GM18519 (cell line): ENCODE measurements at regions not wholly inside any gene's neighbourhood (a gene's known extent, or its start where the extent isn't known, plus 50 kb on each side); places are given as distances from the start of the nearest gene placed in this dataset.
"Not testable (repeated sequence)": the region's sequence is repeated elsewhere in the genome, so short reads cannot be mapped to it uniquely, and the experiment has no call there.

Experiments
- ATAC-seq: cut with Tn5 transposase; IDR thresholded peaks from one replicate; pipeline ENCODE4 v1.9.1; 2021; ENCODE audit warnings: mild to moderate bottlenecking, moderate library complexity; ENCODE audit not compliant: unreplicated experiment, low FRiP score

DNA sequence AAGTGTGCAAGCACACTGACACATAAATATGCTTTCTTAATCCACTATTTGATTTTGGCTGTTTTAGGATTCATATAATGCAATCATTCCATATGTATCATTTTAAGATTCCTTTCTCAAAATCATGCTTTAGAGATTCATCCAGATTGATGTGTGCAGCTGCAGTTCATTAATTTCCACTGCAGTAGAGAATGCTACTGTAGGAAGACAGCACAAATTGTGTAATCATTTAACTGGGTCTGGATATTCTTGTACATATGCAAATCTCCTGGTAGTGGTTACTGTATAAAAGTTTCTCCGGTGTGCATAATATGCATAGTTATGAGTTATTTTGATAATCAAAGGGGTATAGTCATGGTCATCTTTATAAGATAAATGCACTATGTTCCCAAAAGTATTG, 502.5 kb upstream of the ACVR2A start:
- ATAC-seq = no peak

DNA sequence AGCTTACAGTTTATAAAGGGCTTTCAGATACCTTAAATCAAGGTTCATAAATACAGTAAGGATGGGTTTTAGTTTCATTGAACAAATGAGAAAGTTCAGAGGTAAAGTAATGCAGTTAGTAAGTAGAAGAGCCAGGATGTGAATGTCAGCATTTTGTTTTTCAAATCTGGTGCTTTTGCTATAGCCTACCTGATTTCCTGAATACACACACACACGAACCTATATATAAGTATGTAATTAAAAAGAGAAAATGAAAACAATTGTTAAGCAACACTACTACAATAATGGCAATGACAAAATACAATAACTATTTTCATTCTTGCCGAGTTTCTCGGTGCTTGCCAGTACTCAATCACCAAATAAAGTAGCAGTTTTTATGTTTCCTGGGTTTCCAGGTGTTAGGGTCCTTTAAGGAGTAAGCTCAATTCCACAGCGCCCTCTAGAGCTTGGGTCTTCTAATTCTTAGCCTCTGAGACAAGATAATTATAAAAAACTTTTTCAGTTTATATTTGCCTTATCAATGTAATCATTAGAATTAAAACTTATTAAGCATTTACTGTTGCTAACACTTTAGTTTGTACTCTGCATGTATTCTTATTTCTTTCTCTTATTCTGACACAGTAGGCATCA, 512.9 kb upstream of the ACVR2A start:
- ATAC-seq = peak; percentile 73

DNA sequence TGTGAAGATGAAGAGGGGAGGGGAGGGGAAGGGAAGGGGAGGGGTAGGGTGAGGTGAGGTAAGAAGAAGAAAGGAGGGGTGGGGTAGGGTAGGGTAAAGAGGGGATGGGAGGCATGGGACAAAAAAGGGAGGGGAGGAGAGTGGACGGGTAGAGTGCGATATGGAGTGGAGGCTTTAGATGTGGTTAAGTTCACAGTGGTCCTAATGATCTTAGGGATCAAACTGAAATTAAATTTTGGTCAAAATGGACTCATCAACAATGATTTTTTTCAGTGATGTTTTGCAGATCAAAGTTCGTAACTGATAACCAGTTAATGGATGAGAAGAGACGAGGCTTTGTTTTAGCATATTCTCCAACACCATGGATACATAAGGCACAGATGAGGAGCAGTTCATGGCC, 513.9 kb upstream of the ACVR2A start:
- no peak for ATAC-seq

DNA sequence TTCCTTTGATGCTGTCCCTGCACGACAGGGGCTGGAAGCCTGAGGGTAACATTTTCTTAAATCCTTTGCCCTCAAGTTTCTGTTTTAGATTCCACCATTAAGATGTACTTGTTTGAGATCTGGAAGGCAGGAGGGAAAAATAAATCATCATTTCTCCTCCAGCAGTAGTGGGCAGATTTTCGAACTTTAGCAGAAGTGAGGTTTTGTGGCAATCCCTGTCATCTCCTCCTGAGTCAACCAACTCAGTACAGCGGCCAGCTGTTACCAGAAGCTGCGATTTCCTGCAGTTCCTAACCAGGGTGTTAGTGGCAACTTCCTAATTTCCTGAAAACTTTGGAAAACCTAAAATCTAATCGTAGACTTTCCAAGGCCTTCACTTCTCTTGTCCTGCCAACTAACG, 517.2 kb upstream of the ACVR2A start:
- no peak for ATAC-seq

DNA sequence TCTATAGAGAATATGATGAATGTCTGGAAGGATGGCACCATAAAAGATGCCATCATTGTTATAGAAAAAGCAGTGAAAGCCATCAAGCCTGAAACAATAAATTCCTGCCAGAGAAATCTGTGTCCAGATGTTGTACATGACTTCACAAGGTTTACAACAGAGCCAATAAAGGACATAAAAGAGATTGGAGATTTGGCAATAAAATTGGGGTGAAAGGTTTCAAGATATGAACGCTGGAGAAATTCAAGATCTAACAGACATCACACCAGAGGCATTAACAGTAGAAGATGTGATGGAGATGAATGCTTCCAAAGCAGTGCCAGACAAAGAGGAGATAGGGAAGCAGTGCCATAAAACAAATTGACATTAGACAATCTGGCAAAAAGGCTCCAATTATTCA, 518.8 kb upstream of the ACVR2A start:
- ATAC-seq = no peak

DNA sequence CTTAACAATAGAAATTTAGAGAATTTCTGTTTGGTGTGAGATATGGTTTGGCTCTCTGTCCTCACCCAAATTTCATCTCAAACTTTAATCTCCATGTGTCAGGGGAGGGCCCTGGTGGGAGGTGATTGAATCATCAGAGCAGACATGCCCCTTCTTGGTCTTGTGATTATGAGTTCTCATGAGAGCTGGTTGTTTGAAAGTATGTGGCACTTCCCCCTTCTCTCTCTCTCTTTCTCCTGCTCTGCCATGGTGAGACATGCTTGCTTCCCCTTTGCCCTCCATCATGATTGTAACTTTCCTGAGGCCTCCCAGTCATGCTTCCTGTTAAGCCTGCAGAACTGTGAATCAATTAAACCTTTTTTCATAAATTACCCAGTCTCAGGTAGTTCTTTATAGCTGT, 524.7 kb upstream of the ACVR2A start:
- ATAC-seq = no peak

DNA sequence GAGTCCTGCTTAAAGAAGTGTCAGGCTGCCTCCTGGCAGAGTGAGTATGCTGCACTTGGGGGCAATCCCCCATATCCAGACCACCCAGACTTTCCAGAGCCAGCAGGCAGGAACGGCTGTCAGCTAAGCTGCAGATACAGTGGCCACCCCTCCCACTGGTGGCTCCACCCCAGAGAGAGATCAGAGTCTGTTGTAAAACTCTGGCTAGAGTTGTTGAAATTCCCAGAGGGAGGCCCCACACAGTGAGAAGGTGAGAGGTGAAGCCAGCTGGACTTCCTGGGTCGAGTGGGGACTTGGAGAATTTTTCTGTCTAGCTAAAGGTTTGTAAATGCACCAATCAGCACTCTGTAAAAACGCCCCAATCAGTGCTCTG, 533.8 kb upstream of the ACVR2A start:
- no peak for ATAC-seq

DNA sequence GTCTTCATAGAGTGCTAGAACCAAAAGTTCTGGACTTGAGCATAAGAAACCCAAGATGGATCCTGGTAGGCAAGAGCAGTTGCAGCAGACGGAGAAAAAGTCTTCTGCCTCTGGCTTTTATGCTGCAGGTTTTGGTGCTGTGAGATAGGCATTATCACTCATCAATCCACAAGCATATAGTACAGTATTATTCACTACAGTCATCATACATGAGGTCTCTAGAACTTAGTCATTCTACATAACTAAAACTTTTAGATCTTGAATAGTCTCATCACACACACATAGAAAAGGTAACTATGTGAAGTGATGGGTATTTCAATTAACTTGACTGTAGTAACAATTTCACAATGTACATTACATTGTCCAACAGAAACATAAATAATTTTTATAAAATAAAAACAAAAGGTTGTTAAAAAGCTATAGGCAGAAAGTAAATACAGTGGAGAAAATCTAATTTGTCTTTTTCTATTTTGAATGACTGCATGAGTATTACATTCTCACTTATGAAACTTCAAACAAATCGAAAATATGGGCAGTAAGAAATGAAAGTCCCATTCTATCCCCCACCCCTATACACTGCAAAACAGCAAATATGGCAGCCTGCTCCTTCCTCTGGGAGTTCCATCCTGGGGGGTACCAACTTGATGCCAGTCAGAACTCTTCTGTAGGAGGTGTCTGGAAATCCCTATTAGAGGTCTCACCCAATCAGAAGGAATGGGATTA, 534.3 kb upstream of the ACVR2A start:
- no peak for ATAC-seq

DNA sequence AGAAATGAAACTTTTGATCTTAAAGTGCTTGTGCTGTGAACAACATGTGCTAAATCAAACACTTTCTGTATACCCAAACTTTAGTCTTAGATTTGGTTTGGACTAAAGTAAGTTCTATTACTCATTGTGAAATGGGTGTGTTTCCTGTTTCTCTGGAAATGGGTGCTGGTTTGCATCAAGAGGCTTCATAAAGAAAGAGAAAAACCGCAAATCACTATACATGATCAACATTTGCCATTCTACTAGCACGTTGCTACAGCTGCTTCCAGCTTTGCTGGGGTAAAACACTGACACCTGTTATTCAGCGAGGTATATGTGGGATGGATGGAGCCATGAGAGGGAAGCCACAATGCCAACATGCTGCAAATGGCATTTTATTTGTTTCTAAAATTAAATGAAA, 547.0 kb upstream of the ACVR2A start:
- ATAC-seq = peak; percentile 97

DNA sequence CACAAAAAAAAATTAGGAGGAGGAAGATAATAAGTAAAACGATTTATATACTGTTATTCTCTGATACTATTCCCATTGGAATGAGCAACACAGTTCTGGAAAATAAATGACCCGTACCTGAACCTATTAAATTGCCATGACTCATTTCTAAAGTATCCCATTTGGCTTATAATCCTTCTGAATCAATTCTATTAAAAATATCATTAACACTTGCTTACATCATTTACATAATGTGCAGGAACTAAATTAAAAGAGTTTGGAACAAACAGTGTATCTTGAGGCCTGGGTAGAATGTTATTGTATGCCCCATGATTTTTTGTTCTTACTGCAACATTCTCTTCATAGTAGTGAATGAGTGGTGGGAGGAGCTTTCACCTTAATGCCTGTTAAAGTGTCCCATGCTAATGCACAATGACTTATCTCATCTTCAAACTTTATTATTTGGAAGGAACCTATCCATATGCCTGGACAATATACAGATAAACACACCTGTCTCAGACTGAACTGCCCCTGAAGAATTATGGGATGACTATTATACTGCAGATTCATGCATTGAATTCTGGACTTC, 549.9 kb upstream of the ACVR2A start:
- ATAC-seq = no peak

DNA sequence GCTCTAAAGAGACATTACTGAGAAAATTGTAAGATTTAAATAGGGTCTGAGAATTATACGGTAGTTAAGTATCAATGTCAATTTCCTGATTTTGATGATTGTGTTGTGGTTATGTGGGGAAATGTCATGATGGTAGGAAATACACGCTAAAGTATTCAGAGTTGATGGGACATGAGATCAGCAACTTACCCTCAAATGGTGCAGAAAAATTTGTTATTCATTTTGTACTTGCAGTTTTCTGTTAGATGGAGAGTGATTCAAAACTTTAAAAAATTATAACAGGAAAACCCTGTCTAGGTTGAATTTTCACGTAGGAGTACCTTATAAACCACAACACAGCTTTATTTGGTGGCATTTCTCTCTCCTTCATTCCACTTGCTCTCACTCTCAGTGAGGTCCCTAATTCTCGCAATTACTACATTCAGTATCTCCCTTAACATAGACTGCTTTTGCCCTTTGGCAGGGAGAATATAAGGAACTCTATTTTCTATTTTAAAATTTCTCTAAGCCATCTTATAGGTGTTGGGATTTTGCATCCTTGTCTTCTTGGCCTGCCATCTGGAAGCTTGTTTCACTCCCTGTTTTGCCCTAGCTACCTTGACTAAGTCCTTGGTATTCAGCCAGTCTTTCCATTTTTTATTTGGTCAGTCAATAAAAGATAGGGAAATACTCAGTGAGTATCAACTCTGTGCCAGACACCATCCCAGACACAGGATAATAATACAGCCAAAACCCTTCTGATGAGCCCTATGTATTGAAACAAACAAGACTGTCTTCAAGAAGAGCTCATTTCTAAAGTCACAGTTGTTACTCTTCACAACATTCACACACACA, 550.6 kb upstream of the ACVR2A start:
- no peak for ATAC-seq

DNA sequence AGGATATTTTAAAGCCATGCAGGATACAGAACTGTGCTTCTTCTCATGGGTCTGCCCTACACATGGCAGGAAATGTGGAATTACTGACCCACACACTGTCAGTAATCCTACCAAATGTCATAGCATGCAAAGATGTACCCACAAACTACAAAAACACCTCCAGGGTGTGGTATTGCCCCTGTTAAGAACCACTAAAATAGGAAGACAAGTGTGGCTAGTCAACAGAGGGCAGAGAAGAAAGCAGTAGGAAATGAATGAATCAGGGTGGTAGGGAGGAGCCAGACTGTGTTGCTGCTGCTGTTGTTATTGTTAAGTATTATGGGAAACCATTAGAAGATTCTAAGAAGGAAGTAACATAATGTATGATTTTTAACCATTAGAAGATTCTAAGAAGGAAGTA, 556.7 kb upstream of the ACVR2A start:
- ATAC-seq = no peak

DNA sequence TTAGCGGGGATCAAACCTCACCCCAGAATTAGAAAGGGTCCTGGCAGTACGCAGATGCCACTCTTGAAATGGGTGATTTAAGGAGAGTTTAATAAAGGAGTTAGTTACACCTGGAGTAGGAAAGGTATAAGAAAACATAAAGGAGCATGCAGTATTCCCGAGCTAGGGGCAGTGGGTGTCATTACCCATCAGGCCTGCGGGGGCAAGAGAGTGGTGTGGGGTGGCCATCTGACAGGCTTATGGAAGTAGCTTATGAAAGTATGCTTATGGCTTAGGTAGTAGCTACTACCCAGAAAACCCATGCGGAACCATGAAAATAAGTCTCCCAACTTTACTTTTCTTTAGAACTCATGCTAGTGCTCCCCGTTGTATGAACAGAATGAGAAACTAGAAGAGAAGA, 568.9 kb upstream of the ACVR2A start:
- ATAC-seq = no peak

DNA sequence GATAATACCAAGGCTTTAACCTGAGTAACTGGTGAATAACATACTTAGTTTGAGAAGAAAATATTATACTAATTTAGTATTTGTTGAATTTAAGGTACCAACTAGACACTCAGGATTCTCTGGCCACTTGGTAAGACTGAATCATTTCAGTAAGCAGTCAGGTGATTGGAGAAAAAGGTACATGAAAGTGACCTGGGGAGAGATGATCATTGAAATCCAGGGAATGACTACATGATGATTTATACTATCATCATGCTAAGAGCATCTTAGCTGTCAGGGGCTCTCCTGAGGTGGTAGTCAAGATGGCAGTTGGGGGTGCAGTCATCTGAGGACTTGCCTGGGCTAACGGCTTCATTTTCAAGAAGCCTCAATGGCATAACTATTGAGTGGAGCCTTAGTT, 571.2 kb upstream of the ACVR2A start:
- ATAC-seq = no peak

DNA sequence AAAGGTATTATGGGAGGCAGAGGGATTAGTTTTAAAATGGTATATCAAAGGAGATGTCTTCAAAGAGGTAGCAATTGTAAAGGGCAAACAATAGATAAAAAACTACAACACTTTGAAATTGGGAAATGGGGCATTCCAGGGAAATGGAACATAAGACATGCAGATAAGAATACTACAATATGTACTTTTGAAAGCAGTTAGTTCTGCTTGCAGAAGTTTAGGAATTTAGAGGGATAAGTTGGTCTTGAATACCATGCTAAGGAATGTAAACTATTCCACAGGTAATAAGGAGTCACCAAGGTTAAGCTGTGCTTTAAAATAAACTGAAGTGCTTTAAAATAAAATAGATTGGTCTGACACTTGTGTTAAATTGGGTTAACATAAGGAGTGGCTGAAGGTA, 571.7 kb upstream of the ACVR2A start:
- ATAC-seq = no peak

DNA sequence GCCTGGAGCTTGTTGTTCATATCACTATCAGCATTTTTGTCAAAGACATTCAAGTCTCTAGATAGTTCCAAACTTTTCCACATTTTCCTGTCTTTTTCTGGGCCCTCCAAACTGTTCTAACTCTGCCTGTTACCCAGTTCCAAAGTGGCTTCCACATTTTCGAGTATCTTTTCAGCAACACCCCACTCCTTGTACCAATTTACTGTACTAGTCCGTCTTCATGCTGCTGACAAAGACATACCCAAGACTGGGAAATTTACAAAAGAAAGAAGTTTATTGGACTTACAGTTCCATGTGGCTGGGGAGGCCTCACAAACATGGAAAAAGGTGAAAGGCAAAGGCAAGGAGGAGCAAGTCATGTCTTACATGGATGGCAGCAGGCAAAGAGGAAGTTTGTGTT, 575.2 kb upstream of the ACVR2A start:
- not testable (repeated sequence) for ATAC-seq

DNA sequence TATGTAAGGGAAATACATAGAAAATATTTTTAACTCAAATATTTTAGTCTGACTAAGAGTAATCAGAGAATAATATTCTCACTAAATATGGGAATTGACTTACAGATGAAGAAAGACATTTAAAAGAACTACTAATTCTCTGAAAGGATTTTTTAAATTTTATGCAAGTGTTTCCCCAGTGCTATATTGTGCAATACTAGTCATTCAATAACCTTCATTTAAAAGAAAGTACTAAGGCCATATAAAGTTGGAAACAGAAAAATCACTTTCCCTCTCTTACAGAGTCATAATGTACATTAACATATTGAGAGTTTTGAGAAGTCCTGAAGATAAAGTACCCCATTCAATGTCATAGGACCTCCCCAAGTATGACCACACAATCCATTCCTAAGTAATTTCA, 584.6 kb upstream of the ACVR2A start:
- ATAC-seq = no peak

DNA sequence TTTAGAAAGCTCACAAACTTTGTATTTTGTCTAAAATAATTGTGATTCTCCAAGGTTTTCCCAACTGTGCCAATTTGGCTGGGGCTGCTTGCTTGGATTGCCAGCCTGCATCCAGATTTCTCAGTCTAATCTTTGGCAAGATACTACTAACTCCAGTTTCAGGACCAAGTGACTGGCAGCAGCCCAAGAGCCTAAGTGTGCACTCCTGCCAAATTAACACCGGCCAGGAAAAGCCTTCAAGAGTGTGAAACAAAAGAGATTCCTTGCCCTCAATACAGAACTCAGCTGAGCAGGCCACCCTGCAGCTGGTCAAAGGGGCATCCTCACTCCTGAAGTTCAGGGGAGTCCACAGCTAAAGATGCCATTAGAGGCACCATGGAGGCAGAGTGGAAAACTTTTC, 589.0 kb upstream of the ACVR2A start:
- ATAC-seq = no peak

DNA sequence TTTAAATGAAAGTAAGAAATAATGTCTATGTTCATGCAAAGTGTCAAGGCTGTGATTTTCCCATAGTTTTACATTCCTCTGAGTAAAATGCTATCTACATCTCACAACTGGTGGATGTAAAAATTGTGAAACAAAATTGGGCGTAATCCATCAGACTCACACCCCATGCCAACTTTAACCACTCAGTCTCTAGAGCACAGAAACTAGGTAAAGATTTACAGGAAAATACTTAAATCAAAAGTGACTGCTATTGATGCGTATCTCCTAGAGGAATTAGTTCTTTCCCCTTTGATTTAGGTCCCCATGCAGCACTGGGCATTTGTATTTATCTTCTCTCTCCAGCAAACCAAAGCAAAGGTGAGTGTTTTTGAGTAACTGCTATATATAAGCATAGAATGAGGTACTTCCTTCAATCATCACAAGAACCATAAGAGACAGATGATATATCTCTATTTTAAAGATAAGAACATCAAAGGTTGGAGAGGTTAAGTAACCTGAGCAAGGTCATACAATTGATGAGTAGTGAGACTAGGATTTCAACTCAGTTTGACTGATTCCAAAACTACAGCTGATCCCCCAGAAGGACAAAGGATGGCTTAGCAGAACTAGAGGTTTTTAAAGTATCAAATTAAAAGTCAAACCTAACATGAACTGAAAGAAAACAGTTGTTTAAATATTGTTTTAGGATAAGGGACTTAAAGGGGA, 594.0 kb upstream of the ACVR2A start:
- no peak for ATAC-seq

DNA sequence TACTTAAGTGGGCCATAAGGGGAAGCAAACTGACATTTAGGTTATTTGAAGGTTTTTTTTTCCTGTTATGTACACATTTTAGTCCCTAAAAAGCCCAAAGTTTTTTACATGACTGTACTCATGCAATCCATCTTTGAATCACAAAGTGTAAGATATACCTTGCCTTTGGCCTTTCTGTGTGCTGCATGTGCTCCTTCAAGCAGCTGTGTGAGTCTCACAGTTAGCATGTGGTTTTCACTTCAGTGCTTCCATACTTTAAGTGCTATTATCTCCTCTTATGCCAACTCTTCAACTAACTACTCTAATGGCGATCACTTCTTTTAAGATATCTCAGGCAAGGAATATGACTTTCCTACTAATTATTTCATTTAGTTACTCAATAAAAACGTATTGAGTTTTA, 597.1 kb upstream of the ACVR2A start:
- ATAC-seq = no peak

DNA sequence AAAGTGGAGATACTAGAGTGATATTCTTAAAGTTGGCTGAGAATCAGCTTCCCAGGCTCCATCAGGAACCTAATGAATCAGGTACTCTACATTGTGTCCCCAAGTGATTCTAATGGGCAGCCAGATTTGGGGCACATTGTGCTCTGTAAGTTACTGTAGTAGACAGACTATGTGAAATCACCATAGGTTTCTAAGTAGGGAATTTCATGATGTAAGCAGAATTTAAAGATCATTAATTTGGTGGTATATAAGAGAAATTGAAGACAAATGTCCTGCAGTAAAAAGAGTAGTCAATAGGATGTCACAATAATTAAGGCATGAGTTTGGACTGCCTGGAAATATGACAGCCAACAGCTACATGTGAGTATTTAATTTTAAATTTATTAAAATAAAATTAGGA, 602.4 kb upstream of the ACVR2A start:
- ATAC-seq = no peak
